HepG2 (cell line): ENCODE measurements at regions not wholly inside any gene's neighbourhood (a gene's known extent, or its start where the extent isn't known, plus 50 kb on each side); places are given as distances from the start of the nearest gene placed in this dataset.

Experiments
- MAZ ChIP-seq, 2 experiments: sonication (generic) in 1 of 2; formaldehyde crosslinking in 1 of 2; IDR thresholded peaks; 2 replicates each; pipeline versions ENCODE4 v1.5.0 to v1.6.1; 2012 to 2020; ENCODE audit warnings: low read depth in 2 of 2, mild to moderate bottlenecking in 2 of 2, borderline replicate concordance in 1 of 2, improper control_type of control experiment in 1 of 2, low read length in 1 of 2, missing genetic modification reagents in 1 of 2, moderate library complexity in 1 of 2
- POLR2AphosphoS5 ChIP-seq: IDR thresholded peaks from 2 replicates; pipeline ENCODE4 v1.6.1; 2012; ENCODE audit warnings: low read depth, low read length
- ZNF564 ChIP-seq: sonication (generic); formaldehyde crosslinking; IDR thresholded peaks from 2 replicates; pipeline ENCODE4 v1.8.1; 2023; ENCODE audit warnings: mild to moderate bottlenecking, missing genetic modification reagents
- ZSCAN29 ChIP-seq: sonication (generic); formaldehyde crosslinking; conservative IDR thresholded peaks from 2 replicates; pipeline ENCODE4 v1.4.0; 2020; ENCODE audit warnings: mild to moderate bottlenecking, missing genetic modification reagents
- TF ChIP-seq, protein P1 (sequence below): sonication (generic); formaldehyde crosslinking; IDR thresholded peaks from 2 replicates; pipeline ENCODE4 v1.5.0; 2020; ENCODE audit warnings: mild to moderate bottlenecking, missing genetic modification reagents, moderate library complexity
- TF ChIP-seq, protein P2 (sequence below): fragments of 450-650 bp; IDR thresholded peaks from 2 replicates; pipeline ENCODE4 v1.6.1; 2017; ENCODE audit warnings: mild to moderate bottlenecking

DNA sequence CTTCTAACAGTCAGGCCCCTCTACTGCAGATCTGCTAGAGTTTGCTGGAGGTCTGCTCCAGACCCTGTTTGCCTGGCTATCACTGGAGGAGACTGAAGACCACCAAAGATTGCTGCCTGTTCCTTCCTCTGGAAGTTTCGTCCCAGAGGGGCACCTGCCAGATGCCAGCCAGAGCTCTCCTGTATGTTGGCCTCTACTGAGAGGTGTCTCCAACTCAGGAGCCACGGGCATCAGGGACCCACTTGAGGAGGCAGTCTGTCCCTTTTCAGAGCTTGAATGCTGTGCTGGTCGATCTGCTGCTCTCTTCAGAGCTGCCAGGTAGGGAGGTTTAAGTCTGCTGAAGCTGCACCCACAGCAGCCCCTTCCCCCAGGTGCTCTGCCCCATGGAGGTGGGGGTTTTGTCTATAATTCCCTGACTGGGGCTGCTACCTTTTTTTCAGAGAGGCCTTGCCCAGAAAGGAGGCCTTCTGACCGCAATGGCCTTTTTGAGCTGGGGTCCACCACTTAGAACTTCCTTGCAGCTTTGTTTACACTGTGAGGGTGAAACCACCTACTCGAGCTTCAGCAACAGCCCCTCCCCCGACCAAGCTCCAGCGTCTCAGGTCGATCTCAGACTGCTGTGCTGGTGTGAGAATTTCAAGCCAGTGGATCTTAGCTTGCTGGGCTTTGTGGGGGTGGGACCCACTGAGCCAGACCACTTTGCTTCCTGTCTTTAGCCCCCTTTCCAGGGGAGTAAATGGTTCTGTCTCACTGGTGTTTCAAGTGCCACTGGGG lies 566.0 kb downstream of the NR4A2 start:
- TF ChIP-seq ZNF564 (CRISPR knock-in tag) (no peak), POLR2AphosphoS5 (no peak), ZSCAN29 (CRISPR knock-in tag) (no peak), MAZ (IDR thresholded peaks at IDR 0.05; ENCODE audit: borderline replicate concordance, low read depth, low read length) (no peak), MAZ (CRISPR knock-in tag; IDR thresholded peaks at IDR 0.05; ENCODE audit: low read depth) (no peak)
- TF ChIP-seq, protein P1, sequence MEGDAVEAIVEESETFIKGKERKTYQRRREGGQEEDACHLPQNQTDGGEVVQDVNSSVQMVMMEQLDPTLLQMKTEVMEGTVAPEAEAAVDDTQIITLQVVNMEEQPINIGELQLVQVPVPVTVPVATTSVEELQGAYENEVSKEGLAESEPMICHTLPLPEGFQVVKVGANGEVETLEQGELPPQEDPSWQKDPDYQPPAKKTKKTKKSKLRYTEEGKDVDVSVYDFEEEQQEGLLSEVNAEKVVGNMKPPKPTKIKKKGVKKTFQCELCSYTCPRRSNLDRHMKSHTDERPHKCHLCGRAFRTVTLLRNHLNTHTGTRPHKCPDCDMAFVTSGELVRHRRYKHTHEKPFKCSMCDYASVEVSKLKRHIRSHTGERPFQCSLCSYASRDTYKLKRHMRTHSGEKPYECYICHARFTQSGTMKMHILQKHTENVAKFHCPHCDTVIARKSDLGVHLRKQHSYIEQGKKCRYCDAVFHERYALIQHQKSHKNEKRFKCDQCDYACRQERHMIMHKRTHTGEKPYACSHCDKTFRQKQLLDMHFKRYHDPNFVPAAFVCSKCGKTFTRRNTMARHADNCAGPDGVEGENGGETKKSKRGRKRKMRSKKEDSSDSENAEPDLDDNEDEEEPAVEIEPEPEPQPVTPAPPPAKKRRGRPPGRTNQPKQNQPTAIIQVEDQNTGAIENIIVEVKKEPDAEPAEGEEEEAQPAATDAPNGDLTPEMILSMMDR (CRISPR knock-in tag), result no peak
- TF ChIP-seq, protein P2, sequence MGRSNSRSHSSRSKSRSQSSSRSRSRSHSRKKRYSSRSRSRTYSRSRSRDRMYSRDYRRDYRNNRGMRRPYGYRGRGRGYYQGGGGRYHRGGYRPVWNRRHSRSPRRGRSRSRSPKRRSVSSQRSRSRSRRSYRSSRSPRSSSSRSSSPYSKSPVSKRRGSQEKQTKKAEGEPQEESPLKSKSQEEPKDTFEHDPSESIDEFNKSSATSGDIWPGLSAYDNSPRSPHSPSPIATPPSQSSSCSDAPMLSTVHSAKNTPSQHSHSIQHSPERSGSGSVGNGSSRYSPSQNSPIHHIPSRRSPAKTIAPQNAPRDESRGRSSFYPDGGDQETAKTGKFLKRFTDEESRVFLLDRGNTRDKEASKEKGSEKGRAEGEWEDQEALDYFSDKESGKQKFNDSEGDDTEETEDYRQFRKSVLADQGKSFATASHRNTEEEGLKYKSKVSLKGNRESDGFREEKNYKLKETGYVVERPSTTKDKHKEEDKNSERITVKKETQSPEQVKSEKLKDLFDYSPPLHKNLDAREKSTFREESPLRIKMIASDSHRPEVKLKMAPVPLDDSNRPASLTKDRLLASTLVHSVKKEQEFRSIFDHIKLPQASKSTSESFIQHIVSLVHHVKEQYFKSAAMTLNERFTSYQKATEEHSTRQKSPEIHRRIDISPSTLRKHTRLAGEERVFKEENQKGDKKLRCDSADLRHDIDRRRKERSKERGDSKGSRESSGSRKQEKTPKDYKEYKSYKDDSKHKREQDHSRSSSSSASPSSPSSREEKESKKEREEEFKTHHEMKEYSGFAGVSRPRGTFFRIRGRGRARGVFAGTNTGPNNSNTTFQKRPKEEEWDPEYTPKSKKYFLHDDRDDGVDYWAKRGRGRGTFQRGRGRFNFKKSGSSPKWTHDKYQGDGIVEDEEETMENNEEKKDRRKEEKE, result no peak
